NCI-H526 treated with DMSO at 0.1 percent for 48 hours (cell line): ENCODE measurements at regions not wholly inside any gene's neighbourhood (a gene's known extent, or its start where the extent isn't known, plus 50 kb on each side); places are given as distances from the start of the nearest gene placed in this dataset.
"Not testable (repeated sequence)": the region's sequence is repeated elsewhere in the genome, so short reads cannot be mapped to it uniquely, and the experiment has no call there.

Experiments
- DNase-seq: peaks from one replicate; lab custom pipeline; 2025; lab: John Stamatoyannopoulos, UW

- DNase-seq: no peak
Measured at GRCh38 chr16:11414815-11415775, 69.8 kb downstream of the RMI2 start.

- no peak for DNase-seq
Measured at GRCh38 chr16:11416228-11417001, 71.2 kb downstream of the RMI2 start.

- DNase-seq: no peak
Measured at GRCh38 chr16:11417487-11417886, 72.2 kb downstream of the RMI2 start.

- no peak for DNase-seq
Measured at GRCh38 chr16:11418506-11418905, 73.2 kb downstream of the RMI2 start.

- not testable (repeated sequence) for DNase-seq
Measured at GRCh38 chr16:11420067-11420466, 74.8 kb downstream of the RMI2 start.

GRCh38 chr16:11420895-11421294 is 75.6 kb downstream of the RMI2 start:
- no peak for DNase-seq

- DNase-seq: no peak
Measured at GRCh38 chr16:11422381-11423314, 77.4 kb downstream of the RMI2 start.

GRCh38 chr16:11423315-11424117 is 78.3 kb downstream of the RMI2 start:
- DNase-seq: no peak

GRCh38 chr16:11424118-11424460 is 78.8 kb downstream of the RMI2 start:
- DNase-seq: no peak

GRCh38 chr16:11425140-11425539 is 79.9 kb downstream of the RMI2 start:
- DNase-seq: no peak

- no peak for DNase-seq
Measured at GRCh38 chr16:11428623-11428953, 83.3 kb downstream of the RMI2 start.

- no peak for DNase-seq
Measured at GRCh38 chr16:11429123-11429522, 83.9 kb downstream of the RMI2 start.

GRCh38 chr16:11429823-11430222 is 84.6 kb downstream of the RMI2 start:
- DNase-seq: no peak

- no peak for DNase-seq
Measured at GRCh38 chr16:11430601-11431317, 85.5 kb downstream of the RMI2 start.

GRCh38 chr16:11431915-11432465 is 86.7 kb downstream of the RMI2 start:
- no peak for DNase-seq

- no peak for DNase-seq
Measured at GRCh38 chr16:11432856-11433395, 87.7 kb downstream of the RMI2 start.

- no peak for DNase-seq
Measured at GRCh38 chr16:11435576-11435975, 90.3 kb downstream of the RMI2 start.

GRCh38 chr16:11437069-11437468 is 91.8 kb downstream of the RMI2 start:
- no peak for DNase-seq

GRCh38 chr16:11439790-11440656 is 94.8 kb downstream of the RMI2 start:
- no peak for DNase-seq
